ENCODE measurements at regions not wholly inside any gene's neighbourhood (a gene's known extent, or its start where the extent isn't known, plus 50 kb on each side); places are given as distances from the start of the nearest gene placed in this dataset.

DNA sequence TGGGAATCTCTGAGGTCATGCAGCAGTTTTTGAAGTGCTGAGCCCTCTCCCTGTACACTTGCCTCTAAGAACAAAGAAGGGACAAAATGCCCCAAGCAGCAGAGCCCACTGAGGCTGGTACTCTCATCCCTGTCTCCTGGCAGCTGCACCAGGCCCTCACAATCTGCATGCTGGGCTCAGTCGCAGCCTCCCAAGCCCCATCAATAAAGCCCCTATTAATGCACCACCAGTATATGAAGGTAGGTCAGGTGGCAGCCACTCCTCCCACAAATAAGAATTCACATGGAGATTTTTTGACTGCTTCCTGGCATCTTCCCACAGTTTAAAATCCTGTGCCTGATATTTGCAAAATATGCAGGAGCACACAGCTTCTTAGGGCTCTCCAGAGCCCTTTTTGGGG lies 181.2 kb upstream of the PALMD start:
- no peak for DNase-seq (ENCODE audit: low read depth)
- TF ChIP-seq, protein P1, sequence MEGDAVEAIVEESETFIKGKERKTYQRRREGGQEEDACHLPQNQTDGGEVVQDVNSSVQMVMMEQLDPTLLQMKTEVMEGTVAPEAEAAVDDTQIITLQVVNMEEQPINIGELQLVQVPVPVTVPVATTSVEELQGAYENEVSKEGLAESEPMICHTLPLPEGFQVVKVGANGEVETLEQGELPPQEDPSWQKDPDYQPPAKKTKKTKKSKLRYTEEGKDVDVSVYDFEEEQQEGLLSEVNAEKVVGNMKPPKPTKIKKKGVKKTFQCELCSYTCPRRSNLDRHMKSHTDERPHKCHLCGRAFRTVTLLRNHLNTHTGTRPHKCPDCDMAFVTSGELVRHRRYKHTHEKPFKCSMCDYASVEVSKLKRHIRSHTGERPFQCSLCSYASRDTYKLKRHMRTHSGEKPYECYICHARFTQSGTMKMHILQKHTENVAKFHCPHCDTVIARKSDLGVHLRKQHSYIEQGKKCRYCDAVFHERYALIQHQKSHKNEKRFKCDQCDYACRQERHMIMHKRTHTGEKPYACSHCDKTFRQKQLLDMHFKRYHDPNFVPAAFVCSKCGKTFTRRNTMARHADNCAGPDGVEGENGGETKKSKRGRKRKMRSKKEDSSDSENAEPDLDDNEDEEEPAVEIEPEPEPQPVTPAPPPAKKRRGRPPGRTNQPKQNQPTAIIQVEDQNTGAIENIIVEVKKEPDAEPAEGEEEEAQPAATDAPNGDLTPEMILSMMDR (conservative IDR thresholded peaks at IDR 0.05; ENCODE audit: low read depth, low read length), result no peak
- H3K4me3 ChIP-seq (ENCODE audit: low read depth, low read length), result no peak overlapping the region

DNA sequence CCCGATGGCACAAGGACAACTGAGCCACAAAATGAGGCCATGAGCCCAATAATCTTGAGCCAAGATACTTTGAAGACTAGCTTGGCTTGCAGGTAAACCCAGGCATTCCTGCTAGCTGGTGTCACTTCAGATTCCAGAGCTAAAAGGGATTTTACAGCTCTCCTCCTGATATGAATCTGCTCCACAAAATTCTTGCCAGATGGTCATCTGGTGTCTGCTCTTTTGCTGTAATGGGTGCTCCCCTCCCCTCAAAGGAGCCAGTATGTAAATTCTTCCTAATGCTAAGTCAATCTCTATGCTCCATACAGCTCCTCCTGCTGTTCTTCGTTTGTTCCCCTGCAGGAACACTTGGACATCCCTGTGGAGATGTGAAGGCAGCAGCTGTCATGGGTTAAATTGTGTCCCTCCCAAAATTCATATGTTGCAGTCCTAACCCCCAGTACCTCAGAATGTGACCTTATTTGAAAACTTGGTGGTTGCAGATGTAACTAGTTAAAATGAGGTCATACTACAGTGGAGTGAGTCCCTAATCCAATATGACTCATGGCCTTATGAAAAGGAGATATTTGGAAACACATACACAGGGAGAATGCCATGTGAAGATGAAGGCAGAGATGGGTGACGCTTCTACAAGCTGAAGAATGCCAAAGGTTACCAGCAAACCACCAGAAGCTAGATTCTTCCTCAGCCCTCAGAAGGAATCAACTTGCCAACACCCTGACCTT lies 180.6 kb upstream of the PALMD start:
- TF ChIP-seq, protein P1 (conservative IDR thresholded peaks at IDR 0.05; ENCODE audit: low read depth, low read length), result peak; percentile 12
- no peak overlapping the region for H3K4me3 ChIP-seq (ENCODE audit: low read depth, low read length)
- peak; percentile 57 for DNase-seq (ENCODE audit: low read depth)

DNA sequence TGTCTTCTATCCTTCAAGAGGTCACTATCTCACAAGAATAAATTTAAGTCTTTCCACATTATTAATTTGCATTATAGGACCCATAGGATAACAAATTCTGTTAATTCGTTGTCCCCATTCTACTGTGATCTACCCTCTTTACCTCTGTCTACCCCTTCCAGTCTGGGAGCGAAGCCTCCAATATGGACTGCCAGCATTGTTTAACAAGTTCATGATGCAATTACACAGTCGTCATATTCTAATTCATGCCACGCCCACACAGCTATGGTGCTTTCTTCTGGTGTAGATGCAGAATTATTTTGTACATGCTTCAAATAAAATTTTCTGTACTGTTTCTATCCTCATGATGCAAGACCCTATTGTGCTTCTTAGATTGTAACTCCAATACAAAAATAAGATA lies 178.3 kb upstream of the PALMD start:
- no peak overlapping the region for H3K4me3 ChIP-seq (ENCODE audit: low read depth, low read length)
- TF ChIP-seq, protein P1 (conservative IDR thresholded peaks at IDR 0.05; ENCODE audit: low read depth, low read length), result no peak
- no peak for DNase-seq (ENCODE audit: low read depth)

DNA sequence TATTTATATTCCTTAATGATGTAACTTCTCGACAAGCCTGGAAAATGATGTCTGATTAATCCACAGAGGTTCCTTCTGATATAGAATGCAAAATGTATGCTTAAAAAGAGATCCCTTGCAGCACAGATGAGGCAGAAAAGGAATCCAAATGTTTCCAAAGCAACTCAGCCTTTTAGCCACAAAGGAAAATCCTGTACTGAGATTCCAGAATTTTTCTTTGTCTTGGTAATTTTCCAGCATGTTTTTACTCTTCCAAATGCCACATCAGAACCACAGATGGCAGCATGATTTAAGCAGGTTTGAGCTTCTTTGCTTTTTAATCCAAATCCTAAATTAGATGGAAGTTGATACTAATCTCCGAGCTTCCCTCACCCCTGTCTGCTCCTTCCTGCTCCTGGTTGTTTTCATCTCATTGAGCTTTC lies 176.4 kb upstream of the PALMD start:
- H3K4me3 ChIP-seq (ENCODE audit: low read depth, low read length), result no peak overlapping the region
- TF ChIP-seq, protein P1 (conservative IDR thresholded peaks at IDR 0.05; ENCODE audit: low read depth, low read length), result no peak
- no peak for DNase-seq (ENCODE audit: low read depth)

DNA sequence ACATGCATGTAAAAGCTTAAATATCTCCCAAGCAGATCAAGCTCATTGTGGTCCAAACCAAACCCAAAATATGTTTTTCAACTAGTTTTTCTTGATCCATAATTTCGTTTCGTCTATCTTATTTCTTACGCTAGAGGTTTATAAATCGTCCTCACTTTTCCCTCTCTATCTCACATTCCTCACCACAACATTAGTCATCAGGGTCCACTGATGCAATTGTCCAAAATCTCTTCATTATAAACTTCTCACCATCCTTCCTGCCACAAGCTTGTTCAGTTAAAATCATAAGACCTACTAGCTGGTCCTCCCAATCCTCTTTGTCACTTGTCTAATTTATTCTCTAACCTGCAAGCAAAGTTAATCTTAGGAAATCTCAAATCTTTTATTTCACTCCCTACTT lies 173.0 kb upstream of the PALMD start:
- peak; percentile 10 for DNase-seq (ENCODE audit: low read depth)
- TF ChIP-seq, protein P1 (conservative IDR thresholded peaks at IDR 0.05; ENCODE audit: low read depth, low read length), result no peak
- H3K4me3 ChIP-seq (ENCODE audit: low read depth, low read length), result no peak overlapping the region

DNA sequence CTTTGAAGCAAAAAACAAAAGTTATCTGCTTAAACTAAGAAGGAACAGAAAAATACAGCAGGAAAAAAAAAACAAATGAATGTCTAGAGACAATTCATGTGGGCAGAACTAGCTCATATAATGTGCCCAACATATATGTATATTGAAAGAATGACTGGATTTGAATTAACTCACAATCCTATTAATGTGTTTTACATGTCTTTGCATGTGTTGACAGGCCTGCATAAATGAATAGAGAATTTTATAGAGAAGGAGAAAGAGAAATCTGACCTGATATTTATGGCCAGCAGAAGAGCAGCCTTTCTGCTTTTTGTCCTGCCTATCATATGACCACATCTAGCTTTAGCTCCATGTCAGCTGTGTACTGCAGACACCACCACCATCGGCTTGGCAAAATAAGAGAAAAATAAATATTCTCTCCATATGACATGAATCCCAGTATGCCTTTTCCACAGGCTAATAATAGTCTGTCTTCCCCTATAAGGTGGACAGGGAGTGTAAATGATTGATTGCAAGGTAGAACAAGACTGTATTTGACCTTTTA lies 171.5 kb upstream of the PALMD start:
- TF ChIP-seq, protein P1 (conservative IDR thresholded peaks at IDR 0.05; ENCODE audit: low read depth, low read length), result no peak
- H3K4me3 ChIP-seq (ENCODE audit: low read depth, low read length), result no peak overlapping the region
- no peak for DNase-seq (ENCODE audit: low read depth)

DNA sequence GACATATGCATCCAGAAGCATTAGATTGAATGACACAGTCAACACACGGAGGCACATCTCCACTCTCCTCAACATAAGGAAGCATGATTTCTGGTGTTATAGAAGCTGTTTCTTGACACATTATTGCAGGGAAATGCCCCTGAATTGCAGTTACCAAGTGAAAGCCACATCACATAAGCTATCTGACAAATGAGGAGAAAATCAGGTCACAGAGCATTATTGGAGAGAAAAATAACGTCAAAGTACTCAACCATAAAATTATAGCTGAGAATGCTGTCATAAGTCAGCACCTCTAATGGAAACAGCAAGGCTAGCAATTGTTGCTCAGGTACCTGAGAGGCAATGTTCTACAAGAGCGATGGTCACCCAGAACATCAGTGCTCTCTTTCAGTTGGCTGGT lies 169.9 kb upstream of the PALMD start:
- TF ChIP-seq, protein P1 (conservative IDR thresholded peaks at IDR 0.05; ENCODE audit: low read depth, low read length), result no peak
- DNase-seq (ENCODE audit: low read depth), result no peak
- no peak overlapping the region for H3K4me3 ChIP-seq (ENCODE audit: low read depth, low read length)

Measured in choroid plexus epithelial cell (primary cell).